ENCODE measurements at regions not wholly inside any gene's neighbourhood (a gene's known extent, or its start where the extent isn't known, plus 50 kb on each side); places are given as distances from the start of the nearest gene placed in this dataset.

- no peak for TF ChIP-seq CTCF (conservative IDR thresholded peaks at IDR 0.05)
- no peak for TF ChIP-seq EZH2 (IDR thresholded peaks at IDR 0.05; ENCODE audit: low read depth)
Measured at GRCh38 chr6:22808466-22808865, 239.1 kb downstream of the HDGFL1 start.
